Fibroblast of skin of scalp (primary cell): ENCODE measurements at regions not wholly inside any gene's neighbourhood (a gene's known extent, or its start where the extent isn't known, plus 50 kb on each side); places are given as distances from the start of the nearest gene placed in this dataset.

Experiments
- DNase-seq: peaks from one replicate; pipeline ENCODE4 v3.0.0-alpha.2; 2013

DNA sequence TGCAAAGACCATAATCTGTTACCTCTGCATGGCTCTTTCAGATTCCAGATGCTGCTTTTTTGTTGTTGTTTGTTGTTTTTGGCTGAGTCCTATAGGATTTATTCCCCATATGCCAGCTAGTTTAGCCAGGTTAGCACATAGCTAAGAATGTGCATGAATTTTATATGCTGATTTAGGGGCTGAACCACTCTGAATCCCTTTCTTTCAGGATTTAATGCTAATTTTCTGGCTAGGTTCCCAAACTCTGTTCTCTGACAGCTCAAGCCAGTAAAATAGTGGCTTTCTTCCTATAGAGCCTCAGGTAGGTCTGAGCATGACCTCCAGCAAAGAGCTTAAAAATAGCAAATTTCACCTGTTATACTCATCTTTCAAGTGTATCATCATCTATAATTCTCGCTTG lies 521.4 kb downstream of the CAAP1 start:
- DNase-seq = no peak

GRCh38 chr9:26369093-26369492 lies 523.5 kb downstream of the CAAP1 start:
- DNase-seq = no peak

DNA sequence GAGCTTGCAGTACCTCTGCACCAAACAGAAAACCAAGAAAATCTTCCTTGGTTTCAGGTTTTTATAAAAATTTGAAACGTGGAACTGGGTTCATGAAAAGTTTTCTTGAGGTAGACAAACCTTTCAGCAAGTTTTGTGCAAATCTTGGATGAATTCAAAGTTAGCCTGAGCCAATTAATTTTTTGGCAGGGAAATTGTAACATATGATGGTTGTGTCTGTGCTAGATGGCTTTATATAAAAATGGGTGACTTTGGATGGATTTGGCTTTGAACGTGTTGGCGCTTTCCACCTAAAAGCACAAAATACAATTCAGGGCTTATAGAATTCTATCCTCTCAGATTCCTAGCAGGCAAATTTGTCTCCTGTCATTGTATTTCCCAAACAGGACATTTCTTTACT lies 524.4 kb downstream of the CAAP1 start:
- DNase-seq = no peak

DNA sequence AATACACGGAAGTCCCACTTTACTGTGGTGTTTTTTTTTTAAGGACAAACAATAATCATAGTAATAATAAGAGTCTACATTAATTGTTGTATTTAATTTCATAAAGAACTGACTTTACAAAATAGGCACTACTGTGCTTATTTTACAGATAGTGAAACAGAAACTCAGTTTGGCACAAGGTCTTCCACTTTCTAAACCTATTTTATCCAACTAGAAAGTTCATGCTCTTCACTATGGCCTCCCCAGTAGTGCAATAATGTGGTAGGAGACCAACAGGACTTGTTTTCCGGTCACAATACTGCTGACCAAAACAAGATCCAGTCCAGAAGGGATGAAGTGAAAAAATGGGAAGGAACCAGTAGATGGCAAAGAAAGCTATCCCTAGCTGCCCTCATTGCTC lies 531.6 kb downstream of the CAAP1 start:
- DNase-seq = no peak

DNA sequence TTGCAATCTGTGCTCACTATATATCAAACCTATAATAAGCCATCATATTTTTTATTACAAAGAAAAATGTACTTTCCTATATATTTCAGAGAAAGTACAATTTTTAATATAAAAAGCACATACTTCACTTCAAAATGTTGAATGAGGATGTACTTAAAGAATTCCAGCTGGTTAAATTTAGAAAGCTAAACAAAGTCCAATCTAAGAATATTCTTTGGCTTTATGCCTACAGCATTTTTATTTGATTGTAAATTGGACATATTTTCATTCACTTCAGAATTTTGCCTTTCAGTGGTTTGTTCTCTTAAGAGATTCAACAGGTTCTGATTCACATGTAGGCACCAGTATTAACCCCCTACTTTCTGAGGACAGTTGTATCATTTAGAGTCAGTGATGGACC lies 533.8 kb downstream of the CAAP1 start:
- DNase-seq = no peak

DNA sequence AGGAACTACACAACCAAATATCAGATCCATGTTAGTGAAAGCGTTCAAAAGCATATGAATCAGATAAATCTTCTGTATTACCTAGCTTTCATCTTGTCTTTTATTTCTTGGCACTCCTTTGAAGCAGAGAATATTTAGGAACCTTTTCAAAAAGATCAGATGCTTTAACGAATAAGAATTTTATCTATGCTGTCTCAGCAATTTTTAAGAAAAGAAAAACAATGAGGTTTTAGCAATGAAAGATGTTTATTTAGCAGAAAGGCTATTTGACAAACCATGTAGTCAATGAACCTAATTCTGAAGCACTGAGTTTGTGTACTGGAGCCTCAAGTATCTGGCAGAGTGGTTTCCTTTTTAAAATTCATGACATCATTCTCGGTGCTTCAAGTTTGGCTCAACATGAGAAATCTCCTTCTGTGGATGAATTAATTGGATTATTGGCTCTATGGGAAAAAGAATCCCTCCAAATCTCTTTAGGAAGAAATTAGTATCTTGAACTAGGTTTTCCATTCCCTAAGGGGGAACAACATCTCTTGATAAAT lies 534.7 kb downstream of the CAAP1 start:
- no peak for DNase-seq

DNA sequence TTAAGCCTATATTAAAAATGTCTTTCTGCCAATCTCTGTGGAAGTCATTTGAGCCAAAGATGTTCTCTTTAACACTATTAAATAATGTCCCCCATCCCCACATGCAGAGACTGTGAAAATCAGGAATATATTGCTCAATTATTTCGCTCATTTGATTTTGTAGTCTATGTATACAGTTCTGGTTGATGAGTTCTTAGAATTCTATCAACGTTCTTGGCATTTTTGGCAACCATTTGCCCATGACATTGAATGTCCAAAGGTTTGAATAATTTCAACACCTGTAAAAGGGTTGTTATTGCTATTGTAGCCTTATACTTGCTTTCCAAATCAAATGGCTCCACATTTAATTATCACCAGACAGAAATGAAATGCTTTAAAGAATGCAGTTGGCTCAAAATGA lies 536.1 kb downstream of the CAAP1 start:
- no peak for DNase-seq

- no peak for DNase-seq
These were observed 545.6 kb downstream of the CAAP1 start for GRCh38 chr9:26346942-26347477.

- no peak for DNase-seq
These were observed 551.1 kb downstream of the CAAP1 start for GRCh38 chr9:26341545-26341944.

GRCh38 chr9:26339796-26340195 lies 552.8 kb downstream of the CAAP1 start:
- no peak for DNase-seq

- DNase-seq = no peak
These were observed 557.5 kb downstream of the CAAP1 start for GRCh38 chr9:26335116-26335515.

DNA sequence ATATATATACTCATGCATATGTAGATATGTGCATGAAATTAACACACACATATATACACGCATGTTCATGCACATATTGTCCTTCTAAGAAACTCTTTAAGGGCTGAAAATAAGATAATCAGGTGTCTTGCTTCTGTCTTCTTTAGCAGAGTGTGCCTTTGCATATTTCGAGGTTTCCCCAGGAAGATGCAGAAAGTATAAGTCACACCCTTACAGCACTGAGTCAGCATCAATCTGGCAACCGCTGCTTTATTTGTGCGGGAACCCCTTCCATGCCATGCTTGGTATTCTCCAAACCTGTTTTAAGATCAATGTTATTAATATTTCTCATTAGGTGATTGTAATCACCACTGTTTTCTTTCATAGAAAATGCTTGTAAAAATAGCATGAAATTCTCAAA lies 557.9 kb downstream of the CAAP1 start:
- DNase-seq = no peak

DNA sequence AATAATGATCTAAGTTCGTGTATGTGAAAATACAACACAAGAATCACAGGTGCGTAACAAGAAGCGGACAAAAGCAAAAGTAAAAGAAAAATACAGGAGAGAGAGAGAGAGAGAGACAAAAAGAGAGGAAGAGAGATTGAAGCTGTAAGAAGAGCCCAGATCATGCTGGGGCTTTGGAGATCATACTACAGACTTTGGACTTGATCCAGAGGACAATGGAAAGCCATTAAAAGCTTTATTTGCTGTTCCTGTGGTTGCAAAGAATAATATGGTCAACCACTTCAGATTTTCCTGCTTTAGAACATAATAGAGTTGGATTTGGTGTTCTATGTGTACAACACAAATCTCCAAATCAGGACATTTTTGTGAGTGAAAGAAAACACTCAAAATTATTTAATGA lies 561.4 kb downstream of the CAAP1 start:
- no peak for DNase-seq

GRCh38 chr9:26329974-26330373 lies 562.6 kb downstream of the CAAP1 start:
- DNase-seq = no peak

GRCh38 chr9:26326563-26326962 lies 566.0 kb downstream of the CAAP1 start:
- DNase-seq = peak; percentile 75

DNA sequence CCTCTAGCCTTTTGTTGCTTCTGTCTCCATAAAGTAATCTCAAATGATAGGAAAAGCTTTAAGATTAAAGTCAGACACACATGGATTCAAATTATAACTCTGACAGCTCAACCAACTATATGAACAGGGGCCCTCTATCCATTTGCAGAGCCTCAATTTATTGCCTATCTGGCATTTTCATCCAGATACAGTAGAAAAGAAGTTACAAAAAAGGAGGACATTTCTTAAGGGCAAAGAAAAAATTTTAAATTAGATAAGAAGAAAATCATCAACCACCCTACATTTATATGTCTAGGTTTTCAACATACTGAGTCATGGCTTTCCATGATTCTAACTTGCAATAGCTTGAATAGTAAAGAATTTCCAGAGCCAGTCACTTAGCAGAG lies 567.2 kb downstream of the CAAP1 start:
- peak; percentile 28 for DNase-seq

DNA sequence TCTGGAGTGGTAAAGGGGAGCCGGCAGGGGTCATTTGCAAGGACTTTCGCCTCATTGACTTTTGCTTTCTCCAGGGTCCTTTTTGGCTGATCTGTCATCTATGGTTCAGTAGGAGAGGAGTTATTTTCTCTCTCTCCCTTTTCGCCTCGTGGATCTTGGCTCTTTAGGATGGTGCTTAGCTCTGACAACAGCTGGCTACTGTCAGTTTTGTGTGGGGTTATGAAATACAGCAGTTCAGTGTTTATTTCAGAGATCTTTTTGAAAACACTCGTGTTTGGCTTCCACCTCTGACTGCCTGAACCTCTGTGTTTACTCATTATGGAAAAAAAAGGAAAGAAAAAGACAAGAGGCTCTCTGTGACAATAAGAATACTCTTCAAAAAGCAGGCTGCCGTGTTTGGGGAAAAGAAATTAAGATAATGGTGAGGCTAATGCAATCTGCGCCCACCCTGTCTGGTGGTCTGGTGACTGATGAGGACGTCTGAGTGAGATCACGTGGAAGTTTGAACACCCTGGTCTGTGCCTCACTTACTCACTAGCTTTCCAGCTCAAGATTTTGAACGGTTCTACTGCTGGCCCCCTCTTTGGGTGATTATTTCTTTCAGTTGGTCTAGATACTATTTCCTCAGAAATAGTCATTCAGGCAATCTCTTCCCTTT lies 567.7 kb downstream of the CAAP1 start:
- no peak for DNase-seq

DNA sequence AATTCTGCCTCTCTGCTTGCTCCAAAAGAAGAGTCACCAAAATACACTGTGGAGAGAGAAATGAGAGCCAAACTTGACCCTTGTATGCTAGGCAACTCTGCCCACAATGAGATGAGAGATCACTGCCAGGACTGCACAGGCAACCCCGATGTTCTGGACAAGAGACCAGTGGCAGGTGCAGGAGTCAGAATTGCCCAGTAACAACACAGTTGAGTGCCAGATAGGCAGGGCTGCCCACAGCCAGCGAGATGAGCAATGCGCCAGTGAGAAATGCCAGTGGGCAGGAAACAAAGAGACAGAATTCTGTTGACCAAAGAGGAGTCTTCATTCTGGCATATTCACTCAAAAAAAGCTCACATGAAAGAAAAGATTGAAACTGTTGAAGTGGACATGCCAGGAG lies 570.7 kb downstream of the CAAP1 start:
- no peak for DNase-seq

GRCh38 chr9:26319859-26320258 lies 572.7 kb downstream of the CAAP1 start:
- DNase-seq = no peak

DNA sequence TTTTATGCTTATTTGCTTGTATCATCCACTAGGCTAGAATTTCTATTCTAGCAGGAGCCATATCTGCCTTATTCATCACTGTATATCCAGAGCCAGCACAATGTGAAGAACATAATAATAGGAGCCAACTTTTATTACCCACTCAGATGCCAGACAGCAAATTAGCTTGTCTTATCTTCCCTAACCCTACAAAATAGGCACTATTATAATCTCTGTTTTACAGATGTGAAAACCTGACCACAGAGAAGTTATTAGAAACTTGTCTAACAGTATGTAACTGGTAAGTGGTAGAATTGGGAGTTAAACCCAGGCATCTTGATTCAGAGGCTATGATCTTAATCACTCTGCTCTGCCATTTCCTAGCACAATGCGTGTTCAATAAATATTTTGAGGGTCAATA lies 579.5 kb downstream of the CAAP1 start:
- no peak for DNase-seq

DNA sequence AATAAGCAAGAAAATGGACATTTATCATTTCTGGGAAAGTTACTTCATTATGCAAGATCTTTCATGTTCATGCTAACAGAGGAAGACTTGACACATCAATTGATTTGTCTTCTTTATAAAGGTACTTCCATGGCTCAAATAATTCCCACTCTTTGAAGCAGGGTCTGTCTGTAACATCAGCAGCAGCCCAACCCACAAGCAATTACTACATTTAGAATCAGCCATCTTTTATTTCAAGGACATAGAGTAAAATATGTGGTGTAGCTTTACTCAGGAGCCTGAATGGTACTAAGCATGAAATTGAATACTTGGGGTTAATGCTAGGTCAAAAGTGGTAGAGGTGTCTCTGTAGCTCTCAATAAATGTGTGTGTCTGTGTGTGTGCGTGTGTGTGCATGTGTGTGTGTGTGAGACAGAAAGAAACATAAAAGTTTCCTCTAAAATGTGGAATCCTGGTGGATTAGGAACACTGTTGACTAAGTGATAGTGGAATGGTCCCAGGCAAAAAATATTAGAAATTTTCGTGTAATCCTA lies 581.1 kb downstream of the CAAP1 start:
- no peak for DNase-seq

GRCh38 chr9:26310294-26310693 lies 582.3 kb downstream of the CAAP1 start:
- no peak for DNase-seq

- DNase-seq = peak; percentile 39
These were observed 584.3 kb downstream of the CAAP1 start for GRCh38 chr9:26308328-26308727.

DNA sequence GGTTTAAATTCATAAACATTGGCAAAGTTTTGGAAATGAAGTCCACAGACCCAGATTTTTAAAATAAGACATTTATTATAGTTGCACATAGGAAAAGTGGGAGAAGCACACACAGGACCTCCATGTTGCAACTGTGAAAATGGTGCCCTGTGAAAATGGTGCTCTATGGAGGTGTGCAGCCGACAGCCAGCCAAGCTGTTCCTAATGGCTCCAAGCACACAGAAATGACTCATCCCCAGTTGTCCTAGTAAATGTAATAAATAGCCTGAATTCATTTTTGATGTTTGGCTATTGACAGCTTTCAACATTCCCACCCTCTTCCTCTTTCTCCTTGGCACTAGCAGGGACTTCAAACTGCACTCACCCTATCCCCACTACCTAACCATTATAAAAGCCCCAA lies 590.9 kb downstream of the CAAP1 start:
- DNase-seq = no peak

- no peak for DNase-seq
These were observed 591.6 kb downstream of the CAAP1 start for GRCh38 chr9:26301046-26301445.
